AG04450 (cell line): ENCODE measurements at regions not wholly inside any gene's neighbourhood (a gene's known extent, or its start where the extent isn't known, plus 50 kb on each side); places are given as distances from the start of the nearest gene placed in this dataset.
"Not testable (repeated sequence)": the region's sequence is repeated elsewhere in the genome, so short reads cannot be mapped to it uniquely, and the experiment has no call there.

Experiments
- CTCF ChIA-PET: fragments of 300-600, 350-600 bp; formaldehyde crosslinking; extraction: SDS; loops from one replicate; lab custom pipeline; 2022; ENCODE audit warnings: antibody characterized with exemption, inconsistent platforms; lab: Charles Lee
- POLR2A ChIA-PET: fragments of 350-600 bp; formaldehyde crosslinking; extraction: SDS; loops from one replicate; lab custom pipeline; 2021; ENCODE audit warnings: antibody characterized with exemption, inconsistent platforms; lab: Yijun Ruan, JAX
- DNase-seq: peaks from one replicate; pipeline ENCODE4 v3.0.0-alpha.2; 2011; ENCODE audit warnings: low read depth, low spot score
- H3K27ac ChIP-seq: one replicate; pipeline ENCODE4 v1.5.1; 2012; ENCODE audit warnings: low read depth, low read length, control low read depth
- H3K27me3 ChIP-seq: one replicate; pipeline ENCODE4 v1.6.0; 2012; ENCODE audit warnings: low read length; ENCODE audit not compliant: control insufficient read depth, insufficient read depth
- H3K4me3 ChIP-seq: 2 replicates; pipeline ENCODE4 v1.5.1; 2011; ENCODE audit warnings: mild to moderate bottlenecking, low read depth, low read length, control low read depth
- H3K9me3 ChIP-seq: 2 replicates; pipeline ENCODE4 v1.5.1; 2012; ENCODE audit warnings: low read length; ENCODE audit not compliant: control insufficient read depth, insufficient read depth
- TF ChIP-seq, protein P1 (sequence below): IDR thresholded peaks from 2 replicates; pipeline ENCODE4 v1.5.1; 2011; ENCODE audit warnings: low read depth, low read length, control low read depth, inconsistent platforms

DNA sequence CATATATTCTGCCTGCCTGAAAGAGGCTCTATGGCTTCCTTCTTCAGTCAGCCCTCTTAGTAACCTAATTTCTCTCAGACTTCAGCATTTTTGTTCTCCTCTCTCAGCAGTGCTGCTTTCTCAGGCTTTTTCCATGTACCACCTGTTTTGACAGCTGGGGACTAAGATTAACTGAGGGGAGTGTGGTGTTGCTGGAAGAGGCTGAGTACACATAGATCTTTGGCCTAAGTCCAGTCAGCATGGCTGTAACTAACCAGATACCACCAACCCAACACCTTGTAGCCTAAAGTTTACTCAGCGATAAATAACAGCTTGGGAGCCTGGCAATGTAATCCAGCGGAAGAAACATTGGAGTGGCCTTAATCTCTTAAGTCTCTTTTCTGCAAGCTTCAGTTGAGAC is 85.5 kb downstream of the RTL3 start:
- POLR2A ChIA-PET: no interaction called here
- Histone ChIP-seq H3K27ac (no peak overlapping the region), H3K27me3 (no peaks in the 10 kb centered on the region), H3K4me3 (no peak overlapping the region), H3K9me3 (no peaks in the 10 kb centered on the region)
- DNase-seq: no peak
- CTCF ChIA-PET: no interaction called here
- TF ChIP-seq, protein P1, sequence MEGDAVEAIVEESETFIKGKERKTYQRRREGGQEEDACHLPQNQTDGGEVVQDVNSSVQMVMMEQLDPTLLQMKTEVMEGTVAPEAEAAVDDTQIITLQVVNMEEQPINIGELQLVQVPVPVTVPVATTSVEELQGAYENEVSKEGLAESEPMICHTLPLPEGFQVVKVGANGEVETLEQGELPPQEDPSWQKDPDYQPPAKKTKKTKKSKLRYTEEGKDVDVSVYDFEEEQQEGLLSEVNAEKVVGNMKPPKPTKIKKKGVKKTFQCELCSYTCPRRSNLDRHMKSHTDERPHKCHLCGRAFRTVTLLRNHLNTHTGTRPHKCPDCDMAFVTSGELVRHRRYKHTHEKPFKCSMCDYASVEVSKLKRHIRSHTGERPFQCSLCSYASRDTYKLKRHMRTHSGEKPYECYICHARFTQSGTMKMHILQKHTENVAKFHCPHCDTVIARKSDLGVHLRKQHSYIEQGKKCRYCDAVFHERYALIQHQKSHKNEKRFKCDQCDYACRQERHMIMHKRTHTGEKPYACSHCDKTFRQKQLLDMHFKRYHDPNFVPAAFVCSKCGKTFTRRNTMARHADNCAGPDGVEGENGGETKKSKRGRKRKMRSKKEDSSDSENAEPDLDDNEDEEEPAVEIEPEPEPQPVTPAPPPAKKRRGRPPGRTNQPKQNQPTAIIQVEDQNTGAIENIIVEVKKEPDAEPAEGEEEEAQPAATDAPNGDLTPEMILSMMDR: no peak

DNA sequence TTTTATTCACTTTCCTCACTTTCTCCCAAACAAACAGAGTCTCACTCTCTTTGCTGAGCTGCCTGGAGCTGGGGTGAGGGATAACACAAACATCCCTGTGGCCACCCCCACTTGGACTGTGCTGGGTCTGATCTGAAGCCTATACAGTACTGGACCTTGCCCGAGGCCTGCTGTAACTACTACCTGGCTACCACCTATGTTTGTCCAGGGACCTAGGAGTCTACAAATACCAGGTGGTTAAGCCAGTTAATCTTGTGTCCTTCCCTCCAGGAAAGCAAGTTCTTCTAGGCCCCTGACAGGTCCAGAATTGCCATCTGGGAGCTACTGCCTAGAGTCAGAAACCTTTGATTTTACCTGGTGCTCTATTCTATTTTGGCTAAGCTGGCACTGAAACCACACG is 87.3 kb downstream of the RTL3 start:
- H3K9me3 ChIP-seq: no peaks in the 10 kb centered on the region
- TF ChIP-seq, protein P1: no peak
- no peak overlapping the region for H3K4me3 ChIP-seq
- no peak for DNase-seq
- H3K27me3 ChIP-seq: no peaks in the 10 kb centered on the region
- CTCF ChIA-PET: no interaction called here
- POLR2A ChIA-PET: no interaction called here
- no peak overlapping the region for H3K27ac ChIP-seq

DNA sequence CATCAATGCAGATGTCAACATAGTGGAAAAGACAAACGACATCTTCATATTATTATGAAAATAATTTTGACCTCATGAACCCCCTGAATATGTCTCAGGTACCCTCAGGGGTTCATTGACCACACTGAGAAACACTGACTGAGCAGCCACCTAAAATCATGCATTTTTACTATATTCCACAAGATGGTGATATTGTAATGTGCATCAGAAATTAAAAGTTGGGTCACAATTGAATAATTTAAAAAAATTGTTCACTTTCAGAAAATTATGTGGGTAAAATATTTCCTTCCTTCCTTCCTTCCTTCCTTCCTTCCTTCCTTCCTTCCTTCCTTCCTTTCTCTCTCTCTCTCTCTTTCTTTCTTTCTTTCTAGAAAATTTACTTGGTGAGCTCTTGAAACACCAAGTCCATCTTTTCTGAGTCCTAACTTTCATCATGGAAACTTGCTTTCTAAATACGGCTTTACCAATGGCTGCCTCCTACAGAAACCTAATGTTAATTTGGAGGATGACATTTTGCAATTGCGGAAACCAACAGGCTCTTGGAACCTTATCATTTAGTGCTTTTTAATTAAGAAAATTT is 103.6 kb downstream of the RTL3 start:
- ChIA-PET POLR2A (no interaction called here), CTCF (interaction anchor here (0.6 to 3.4 kb wide), 7 partner anchors 31 to 1023 kb away, joined by 3 to 45 read pairs (median 5); no protein-coding TSS in a partner anchor)
- TF ChIP-seq, protein P1: peak; percentile 44
- no peaks in the 10 kb centered on the region for H3K9me3 ChIP-seq
- DNase-seq: no peak
- no peak overlapping the region for H3K27ac ChIP-seq
- H3K27me3 ChIP-seq: no peaks in the 10 kb centered on the region
- H3K4me3 ChIP-seq: no peak overlapping the region

DNA sequence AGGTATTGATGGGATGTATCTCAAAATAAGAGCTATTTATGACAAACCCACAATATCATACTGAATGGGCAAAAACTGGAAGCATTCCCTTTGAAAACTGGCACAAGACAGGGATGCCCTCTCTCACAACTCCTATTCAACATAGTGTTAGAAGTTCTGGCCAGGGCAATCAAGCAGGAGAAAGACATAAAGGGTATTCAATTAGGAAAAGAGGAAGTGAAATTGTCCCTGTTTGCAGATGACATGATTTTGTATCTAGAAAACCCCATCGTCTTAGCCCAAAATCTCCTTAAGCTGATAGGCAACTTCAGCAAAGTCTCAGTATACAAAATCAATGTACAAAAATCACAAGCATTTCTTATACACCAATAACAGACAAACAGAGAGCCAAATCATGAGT is 106.5 kb downstream of the RTL3 start:
- H3K9me3 ChIP-seq, CTCF ChIA-PET, POLR2A ChIA-PET, H3K27me3 ChIP-seq, DNase-seq, H3K27ac ChIP-seq, H3K4me3 ChIP-seq: not testable (repeated sequence)

DNA sequence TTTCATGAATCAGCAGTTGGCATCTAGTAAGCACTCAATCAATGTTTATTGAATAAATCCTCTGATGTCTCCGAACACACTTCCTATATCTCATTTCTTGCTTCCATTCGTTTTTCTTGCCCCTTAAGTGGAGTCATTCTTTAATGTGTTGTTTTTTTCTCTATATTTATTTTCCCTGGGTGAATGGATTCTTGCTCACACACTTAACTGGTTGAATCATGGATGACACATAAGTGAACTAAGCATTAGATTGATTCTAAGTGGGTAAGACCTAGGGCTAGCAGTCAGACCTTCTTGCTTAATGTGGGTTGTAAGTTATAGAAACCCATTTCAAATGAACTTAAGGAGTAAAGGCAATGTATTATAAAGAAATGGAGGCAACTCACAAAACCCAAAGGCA is 111.1 kb downstream of the RTL3 start:
- H3K9me3 ChIP-seq: no peaks in the 10 kb centered on the region
- CTCF ChIA-PET: no interaction called here
- H3K27me3 ChIP-seq: no peaks in the 10 kb centered on the region
- DNase-seq: no peak
- no peak overlapping the region for H3K4me3 ChIP-seq
- no peak overlapping the region for H3K27ac ChIP-seq
- TF ChIP-seq, protein P1: no peak
- POLR2A ChIA-PET: no interaction called here

DNA sequence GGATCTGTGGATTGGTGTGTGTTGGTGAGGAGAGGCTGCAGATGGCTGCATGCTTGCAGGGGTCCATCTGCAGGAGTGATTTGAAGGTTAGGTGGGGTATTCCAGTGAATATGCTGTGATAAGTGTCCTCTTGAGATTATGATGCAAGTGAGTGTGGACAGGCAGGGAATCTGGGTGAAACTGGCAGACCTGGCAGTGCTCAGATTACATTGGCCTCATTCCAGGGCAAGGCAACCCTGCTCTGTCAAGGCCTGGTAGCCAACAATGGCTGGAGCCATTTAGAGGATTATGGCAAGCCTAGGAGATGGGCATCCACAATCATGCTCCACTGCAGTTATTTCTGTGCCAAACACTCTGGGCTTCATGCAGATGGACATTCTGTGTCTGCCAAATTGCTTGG is 113.9 kb downstream of the RTL3 start:
- DNase-seq: no peak
- no peak overlapping the region for H3K4me3 ChIP-seq
- TF ChIP-seq, protein P1: no peak
- no peaks in the 10 kb centered on the region for H3K9me3 ChIP-seq
- ChIA-PET CTCF (no interaction called here), POLR2A (no interaction called here)
- H3K27ac ChIP-seq: no peak overlapping the region
- no peaks in the 10 kb centered on the region for H3K27me3 ChIP-seq
